Stomach (tissue), 4 donors: ENCODE measurements at regions not wholly inside any gene's neighbourhood (a gene's known extent, or its start where the extent isn't known, plus 50 kb on each side); places are given as distances from the start of the nearest gene placed in this dataset.

Experiments used
- CTCF ChIP-seq, 7 experiments: fragments of 450-650 bp in 4 of 7; fragments of 200-600 bp in 3 of 7; sonication (generic) in 3 of 7; IDR thresholded peaks; one replicate each; pipeline ENCODE4 v1.5.1; 2016 to 2019; ENCODE audit warnings: antibody characterized with exemption in 7 of 7, control low read depth in 2 of 7, mild to moderate bottlenecking in 1 of 7
- POLR2A ChIP-seq, 4 donors: fragments of 450-650 bp; IDR thresholded peaks; one replicate each; pipeline ENCODE4 v1.6.1; 2016; ENCODE audit warnings: antibody characterized with exemption in 4 of 4, control low read depth in 2 of 4, mild to moderate bottlenecking in 1 of 4, moderate library complexity in 1 of 4
- POLR2AphosphoS5 ChIP-seq, 3 donors: sonication (generic); formaldehyde crosslinking; IDR thresholded peaks; one replicate each; pipeline ENCODE4 v1.6.1; 2016; ENCODE audit warnings: antibody characterized with exemption in 3 of 3

- TF ChIP-seq POLR2A (IDR thresholded peaks at IDR 0.05) (no peak), CTCF (IDR thresholded peaks at IDR 0.05) (no peak), POLR2AphosphoS5 (IDR thresholded peaks at IDR 0.05) (no peak)
These were observed 795.4 kb upstream of the DIAPH2 start for GRCh38 chrX:95889279-95889678.
